HEK293 (cell line): ENCODE measurements at regions not wholly inside any gene's neighbourhood (a gene's known extent, or its start where the extent isn't known, plus 50 kb on each side); places are given as distances from the start of the nearest gene placed in this dataset.

Source experiments
- CTCF ChIA-PET: fragments of 350-600 bp; formaldehyde crosslinking; extraction: SDS; loops from one replicate; lab custom pipeline; 2021; ENCODE audit warnings: antibody characterized with exemption; lab: Yijun Ruan, JAX
- POLR2A ChIA-PET: fragments of 300-600 bp; formaldehyde crosslinking; extraction: SDS; loops from one replicate; lab custom pipeline; 2020; ENCODE audit warnings: antibody characterized with exemption, inconsistent platforms; lab: Yijun Ruan, JAX
- H3K27ac ChIP-seq: fragments of 200-500 bp; sonication (Bioruptor generic); 2 replicates; pipeline ENCODE4 v1.5.1; 2014; ENCODE audit warnings: low read depth, low read length, control low read depth, inconsistent platforms; ENCODE audit errors: extremely low read depth
- H3K36me3 ChIP-seq, 2 experiments: fragments of 200-500 bp in 1 of 2; sonication (Bioruptor generic) in 1 of 2; 1 replicate in 1 of 2; 2 replicates in 1 of 2; pipeline ENCODE4 v1.5.1; 2014 to 2017; ENCODE audit warnings: inconsistent platforms in 2 of 2, low read length in 2 of 2; ENCODE audit not compliant: control insufficient read depth in 2 of 2, insufficient read depth in 1 of 2
- H3K4me1 ChIP-seq: fragments of 200-500 bp; sonication (Bioruptor generic); 2 replicates; pipeline ENCODE4 v1.5.1; 2014; ENCODE audit warnings: mild to moderate bottlenecking, low read length, inconsistent platforms; ENCODE audit not compliant: control insufficient read depth, insufficient read depth
- H3K4me3 ChIP-seq: 2 replicates; pipeline ENCODE4 v1.5.1; 2011; ENCODE audit warnings: low read depth, mild to moderate bottlenecking, control low read depth, low read length, moderate library complexity
- H3K9me3 ChIP-seq: fragments of 200-500 bp; sonication (Bioruptor generic); 2 replicates; pipeline ENCODE4 v1.5.1; 2014; ENCODE audit warnings: low read depth, low read length, inconsistent platforms; ENCODE audit not compliant: control insufficient read depth, insufficient read depth
- HOXC10 ChIP-seq: sonication (generic); formaldehyde crosslinking; IDR thresholded peaks from 2 replicates; pipeline ENCODE4 v1.8.1; 2023; ENCODE audit warnings: mild to moderate bottlenecking, missing genetic modification reagents
- WT1 ChIP-seq: fragments of 450-650 bp; formaldehyde crosslinking; IDR thresholded peaks from 2 replicates; pipeline ENCODE4 v1.5.1; 2016; ENCODE audit warnings: missing biosample characterization, missing genetic modification characterization
- YY1 ChIP-seq: fragments of 450-650 bp; formaldehyde crosslinking; IDR thresholded peaks from 2 replicates; pipeline ENCODE4 v1.5.1; 2018; ENCODE audit warnings: missing biosample characterization, missing genetic modification characterization
- YY2 ChIP-seq: fragments of 450-650 bp; formaldehyde crosslinking; IDR thresholded peaks from 2 replicates; pipeline ENCODE4 v1.5.1; 2016; ENCODE audit warnings: missing biosample characterization, missing genetic modification characterization
- ZBTB48 ChIP-seq: fragments of 450-650 bp; formaldehyde crosslinking; IDR thresholded peaks from 2 replicates; pipeline ENCODE4 v1.5.1; 2016; ENCODE audit warnings: missing biosample characterization, missing genetic modification characterization
- ZFHX2 ChIP-seq: fragments of 450-650 bp; formaldehyde crosslinking; conservative IDR thresholded peaks from 2 replicates; pipeline ENCODE4 v1.5.1; 2016; ENCODE audit warnings: missing biosample characterization, missing genetic modification characterization
- ZNF132 ChIP-seq: fragments of 450-650 bp; formaldehyde crosslinking; IDR thresholded peaks from 2 replicates; pipeline ENCODE4 v1.5.1; 2017; ENCODE audit warnings: missing biosample characterization, missing genetic modification characterization, borderline replicate concordance
- ZNF155 ChIP-seq: fragments of 450-650 bp; formaldehyde crosslinking; IDR thresholded peaks from 2 replicates; pipeline ENCODE4 v1.5.1; 2016; ENCODE audit warnings: missing biosample characterization, missing genetic modification characterization
- ZNF175 ChIP-seq: fragments of 450-650 bp; formaldehyde crosslinking; IDR thresholded peaks from 2 replicates; pipeline ENCODE4 v1.5.1; 2016; ENCODE audit warnings: missing biosample characterization, missing genetic modification characterization
- ZNF184 ChIP-seq: fragments of 450-650 bp; IDR thresholded peaks from 2 replicates; pipeline ENCODE4 v1.5.1; 2018; ENCODE audit warnings: missing biosample characterization, mild to moderate bottlenecking, missing genetic modification characterization
- ZNF202 ChIP-seq: fragments of 450-650 bp; formaldehyde crosslinking; IDR thresholded peaks from 2 replicates; pipeline ENCODE4 v1.5.1; 2016; ENCODE audit warnings: missing biosample characterization, missing genetic modification characterization, borderline replicate concordance
- ZNF214 ChIP-seq: fragments of 450-650 bp; formaldehyde crosslinking; IDR thresholded peaks from 2 replicates; pipeline ENCODE4 v1.5.1; 2017; ENCODE audit warnings: missing biosample characterization, mild to moderate bottlenecking, missing genetic modification characterization, borderline replicate concordance
- ZNF221 ChIP-seq: fragments of 450-650 bp; formaldehyde crosslinking; IDR thresholded peaks from 2 replicates; pipeline ENCODE4 v1.5.1; 2017; ENCODE audit warnings: missing biosample characterization, missing genetic modification characterization, borderline replicate concordance
- ZNF24 ChIP-seq: fragments of 450-650 bp; formaldehyde crosslinking; IDR thresholded peaks from 2 replicates; pipeline ENCODE4 v1.5.1; 2016; ENCODE audit warnings: missing biosample characterization, missing genetic modification characterization
- ZNF266 ChIP-seq: fragments of 450-650 bp; formaldehyde crosslinking; IDR thresholded peaks from 2 replicates; pipeline ENCODE4 v1.5.1; 2016; ENCODE audit warnings: missing biosample characterization, missing genetic modification characterization, low read depth
- ZNF302 ChIP-seq: fragments of 450-650 bp; formaldehyde crosslinking; IDR thresholded peaks from 2 replicates; pipeline ENCODE4 v1.5.1; 2016; ENCODE audit warnings: missing biosample characterization, missing genetic modification characterization, low read depth
- ZNF391 ChIP-seq: fragments of 450-650 bp; formaldehyde crosslinking; IDR thresholded peaks from 2 replicates; pipeline ENCODE4 v1.5.1; 2016; ENCODE audit warnings: low read depth, missing biosample characterization, missing genetic modification characterization, borderline replicate concordance
- ZNF529 ChIP-seq: fragments of 450-650 bp; formaldehyde crosslinking; IDR thresholded peaks from 2 replicates; pipeline ENCODE4 v1.5.1; 2017; ENCODE audit warnings: missing genetic modification characterization, missing biosample characterization; ENCODE audit not compliant: insufficient replicate concordance
- ZNF596 ChIP-seq: fragments of 450-650 bp; IDR thresholded peaks from 2 replicates; pipeline ENCODE4 v1.5.0; 2018; ENCODE audit warnings: missing biosample characterization, mild to moderate bottlenecking, missing genetic modification characterization, moderate library complexity
- ZNF626 ChIP-seq: fragments of 450-650 bp; sonication (Bioruptor Pico); formaldehyde crosslinking; IDR thresholded peaks from 2 replicates; pipeline ENCODE4 v1.5.1; 2018; ENCODE audit warnings: missing biosample characterization, missing genetic modification characterization, inconsistent platforms
- ZNF629 ChIP-seq: fragments of 450-650 bp; formaldehyde crosslinking; IDR thresholded peaks from 2 replicates; pipeline ENCODE4 v1.5.1; 2017; ENCODE audit warnings: missing biosample characterization, missing genetic modification characterization
- ZNF747 ChIP-seq: fragments of 450-650 bp; formaldehyde crosslinking; IDR thresholded peaks from 2 replicates; pipeline ENCODE4 v1.5.1; 2016; ENCODE audit warnings: missing biosample characterization, missing genetic modification characterization
- TF ChIP-seq, protein P1 (sequence below): fragments of 450-650 bp; formaldehyde crosslinking; IDR thresholded peaks from 2 replicates; pipeline ENCODE4 v1.5.1; 2017; ENCODE audit warnings: missing biosample characterization, mild to moderate bottlenecking, missing genetic modification characterization, moderate library complexity
- TF ChIP-seq, protein P2 (sequence below): fragments of 450-650 bp; formaldehyde crosslinking; IDR thresholded peaks from 2 replicates; pipeline ENCODE4 v1.5.1; 2016; ENCODE audit warnings: missing biosample characterization, missing genetic modification characterization
- TF ChIP-seq, protein P3 (sequence below): fragments of 450-650 bp; formaldehyde crosslinking; IDR thresholded peaks from 2 replicates; pipeline ENCODE4 v1.5.1; 2017; ENCODE audit warnings: missing biosample characterization, missing genetic modification characterization

DNA sequence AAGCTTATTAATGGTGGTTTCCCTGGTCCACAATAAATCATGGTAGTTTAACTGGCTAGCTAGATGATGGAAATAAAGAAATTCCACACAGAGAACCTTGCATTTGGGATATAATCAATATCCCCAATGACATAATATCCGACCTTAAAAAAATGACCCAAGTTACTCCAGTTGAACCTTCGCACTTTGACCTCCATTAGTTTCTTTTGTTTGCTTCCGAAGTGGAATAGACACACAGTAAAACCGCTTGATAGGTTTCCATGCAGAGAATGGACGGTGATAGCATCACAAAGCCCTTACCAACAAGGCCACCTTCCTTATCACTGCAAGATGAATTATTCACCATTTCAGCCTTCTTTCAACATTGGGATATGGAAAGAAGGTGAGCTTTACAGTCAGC lies 1966.1 kb upstream of the CELF4 start (continued):
- TF ChIP-seq ZNF132 (tag by site-specific recombination) (no peak), ZNF175 (tag by site-specific recombination) (no peak)

DNA sequence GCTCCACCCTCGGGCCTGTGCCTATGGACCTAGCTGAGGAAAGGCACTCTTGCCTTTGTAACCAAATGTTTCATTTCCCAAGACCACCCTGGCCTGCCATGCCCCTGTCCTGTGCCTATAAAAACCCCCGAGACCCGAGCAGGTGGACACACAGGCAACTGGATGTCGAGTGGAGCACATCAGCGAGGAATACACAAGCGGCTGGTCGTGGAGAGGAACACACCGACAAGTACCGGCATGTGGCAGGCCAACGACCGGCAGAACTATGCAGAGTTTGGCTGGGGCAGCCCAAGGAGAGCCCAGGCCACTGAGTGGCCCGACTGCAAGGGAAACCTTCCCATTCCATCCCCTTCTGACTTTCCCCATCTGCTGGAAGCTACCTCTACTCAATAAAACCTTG lies 1963.8 kb upstream of the CELF4 start:
- TF ChIP-seq HOXC10 (no peak), ZNF747 (no peak), ZNF626 (no peak), ZNF155 (tag by site-specific recombination) (no peak), ZNF214 (tag by site-specific recombination) (no peak), ZNF629 (no peak)
- TF ChIP-seq, protein P1, sequence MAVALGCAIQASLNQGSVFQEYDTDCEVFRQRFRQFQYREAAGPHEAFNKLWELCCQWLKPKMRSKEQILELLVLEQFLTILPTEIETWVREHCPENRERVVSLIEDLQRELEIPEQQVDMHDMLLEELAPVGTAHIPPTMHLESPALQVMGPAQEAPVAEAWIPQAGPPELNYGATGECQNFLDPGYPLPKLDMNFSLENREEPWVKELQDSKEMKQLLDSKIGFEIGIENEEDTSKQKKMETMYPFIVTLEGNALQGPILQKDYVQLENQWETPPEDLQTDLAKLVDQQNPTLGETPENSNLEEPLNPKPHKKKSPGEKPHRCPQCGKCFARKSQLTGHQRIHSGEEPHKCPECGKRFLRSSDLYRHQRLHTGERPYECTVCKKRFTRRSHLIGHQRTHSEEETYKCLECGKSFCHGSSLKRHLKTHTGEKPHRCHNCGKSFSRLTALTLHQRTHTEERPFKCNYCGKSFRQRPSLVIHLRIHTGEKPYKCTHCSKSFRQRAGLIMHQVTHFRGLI (tag by site-specific recombination): no peak
- TF ChIP-seq, all 188 proteins: peak for 0
- ChIA-PET CTCF (no interaction called here), POLR2A (no interaction called here)
- Histone ChIP-seq H3K9me3 (no peaks in the 10 kb centered on the region), H3K27ac (no peak overlapping the region), H3K4me3 (no peak overlapping the region), H3K4me1 (no peaks in the 10 kb centered on the region), H3K36me3 (peaks cover 0 to 2% of the 10 kb centered on the region in 2 experiments; a peak in 1 of 3 replicates)

DNA sequence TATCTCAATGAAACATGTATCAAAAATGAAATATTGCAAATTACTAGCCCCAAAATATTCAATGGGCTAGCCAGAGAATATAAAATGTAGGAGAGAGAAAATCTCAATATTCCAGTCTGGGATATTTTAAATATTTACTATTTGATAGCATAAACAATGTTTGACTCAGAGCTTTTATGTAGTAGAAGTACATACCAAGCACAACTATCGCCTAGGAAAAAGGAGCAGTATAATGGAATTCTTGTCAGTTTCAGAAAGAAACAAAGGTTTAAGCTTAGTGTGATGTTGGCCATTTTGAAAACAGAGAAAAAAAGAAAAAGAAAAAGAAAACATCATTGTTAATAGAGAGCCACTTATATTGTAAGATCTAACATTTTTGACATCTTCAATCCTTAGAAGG lies 1961.9 kb upstream of the CELF4 start:
- ChIA-PET POLR2A (no interaction called here), CTCF (no interaction called here)
- Histone ChIP-seq H3K4me1 (no peaks in the 10 kb centered on the region), H3K36me3 (no peaks in the 10 kb centered on the region), H3K4me3 (no peak overlapping the region), H3K27ac (no peak overlapping the region), H3K9me3 (no peaks in the 10 kb centered on the region)
- TF ChIP-seq ZNF202 (tag by site-specific recombination): no peak
- no peak for TF ChIP-seq ZNF184
- TF ChIP-seq YY2 (tag by site-specific recombination): no peak
- TF ChIP-seq ZNF266 (tag by site-specific recombination): no peak
- TF ChIP-seq YY1: no peak

DNA sequence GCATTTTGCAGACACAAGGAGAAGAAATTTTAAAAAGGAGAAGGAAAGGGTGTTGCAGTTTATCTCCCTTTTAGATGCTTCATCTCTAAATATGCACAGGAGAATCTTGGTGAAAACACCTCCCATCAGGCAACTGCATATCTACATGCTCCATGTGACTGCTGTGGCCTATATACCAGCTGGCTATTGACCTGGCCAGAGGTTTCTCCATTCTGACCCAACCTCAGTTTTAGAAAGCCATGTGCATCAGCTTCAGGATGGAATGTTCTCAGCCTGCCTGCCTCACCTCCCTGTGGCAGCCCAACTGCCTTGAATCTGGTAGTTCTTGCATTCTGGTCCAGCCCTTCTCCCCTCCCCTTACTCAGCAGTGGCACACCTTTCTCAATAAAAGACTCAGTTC lies 1958.8 kb upstream of the CELF4 start:
- TF ChIP-seq WT1 (tag by site-specific recombination): no peak
- TF ChIP-seq ZFHX2 (tag by site-specific recombination): no peak
- TF ChIP-seq ZNF529 (tag by site-specific recombination): no peak
- TF ChIP-seq ZNF24 (tag by site-specific recombination): no peak
- TF ChIP-seq ZNF221 (tag by site-specific recombination): no peak
- TF ChIP-seq, protein P2, sequence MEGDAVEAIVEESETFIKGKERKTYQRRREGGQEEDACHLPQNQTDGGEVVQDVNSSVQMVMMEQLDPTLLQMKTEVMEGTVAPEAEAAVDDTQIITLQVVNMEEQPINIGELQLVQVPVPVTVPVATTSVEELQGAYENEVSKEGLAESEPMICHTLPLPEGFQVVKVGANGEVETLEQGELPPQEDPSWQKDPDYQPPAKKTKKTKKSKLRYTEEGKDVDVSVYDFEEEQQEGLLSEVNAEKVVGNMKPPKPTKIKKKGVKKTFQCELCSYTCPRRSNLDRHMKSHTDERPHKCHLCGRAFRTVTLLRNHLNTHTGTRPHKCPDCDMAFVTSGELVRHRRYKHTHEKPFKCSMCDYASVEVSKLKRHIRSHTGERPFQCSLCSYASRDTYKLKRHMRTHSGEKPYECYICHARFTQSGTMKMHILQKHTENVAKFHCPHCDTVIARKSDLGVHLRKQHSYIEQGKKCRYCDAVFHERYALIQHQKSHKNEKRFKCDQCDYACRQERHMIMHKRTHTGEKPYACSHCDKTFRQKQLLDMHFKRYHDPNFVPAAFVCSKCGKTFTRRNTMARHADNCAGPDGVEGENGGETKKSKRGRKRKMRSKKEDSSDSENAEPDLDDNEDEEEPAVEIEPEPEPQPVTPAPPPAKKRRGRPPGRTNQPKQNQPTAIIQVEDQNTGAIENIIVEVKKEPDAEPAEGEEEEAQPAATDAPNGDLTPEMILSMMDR (tag by site-specific recombination): no peak
- TF ChIP-seq, protein P3, sequence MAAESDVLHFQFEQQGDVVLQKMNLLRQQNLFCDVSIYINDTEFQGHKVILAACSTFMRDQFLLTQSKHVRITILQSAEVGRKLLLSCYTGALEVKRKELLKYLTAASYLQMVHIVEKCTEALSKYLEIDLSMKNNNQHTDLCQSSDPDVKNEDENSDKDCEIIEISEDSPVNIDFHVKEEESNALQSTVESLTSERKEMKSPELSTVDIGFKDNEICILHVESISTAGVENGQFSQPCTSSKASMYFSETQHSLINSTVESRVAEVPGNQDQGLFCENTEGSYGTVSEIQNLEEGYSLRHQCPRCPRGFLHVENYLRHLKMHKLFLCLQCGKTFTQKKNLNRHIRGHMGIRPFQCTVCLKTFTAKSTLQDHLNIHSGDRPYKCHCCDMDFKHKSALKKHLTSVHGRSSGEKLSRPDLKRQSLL (tag by site-specific recombination): no peak
- no peak for TF ChIP-seq ZNF596
- no peak for TF ChIP-seq HOXC10
- no peak for TF ChIP-seq ZNF302
- TF ChIP-seq ZNF626: no peak
- TF ChIP-seq ZBTB48 (tag by site-specific recombination): no peak
- no peak for TF ChIP-seq ZNF391
- Histone ChIP-seq H3K36me3 (no peaks in the 10 kb centered on the region), H3K4me1 (no peaks in the 10 kb centered on the region), H3K4me3 (no peak overlapping the region), H3K27ac (no peak overlapping the region), H3K9me3 (no peaks in the 10 kb centered on the region)
- CTCF ChIA-PET: no interaction called here
- POLR2A ChIA-PET: no interaction called here
